ENCODE measurements at regions not wholly inside any gene's neighbourhood (a gene's known extent, or its start where the extent isn't known, plus 50 kb on each side); places are given as distances from the start of the nearest gene placed in this dataset.

- Histone ChIP-seq H3K4me1 (no peaks in the 10 kb centered on the region), H3K4me3 (no peak overlapping the region), H3K27ac (no peak overlapping the region), H3K27me3 (no peaks in the 10 kb centered on the region), H3K9me3 (no peaks in the 10 kb centered on the region), H3K36me3 (no peaks in the 10 kb centered on the region)
- ATAC-seq, result no peak
- DNase-seq, result no peak
- intact Hi-C loops (cut with DNase I), result no loop called here
- no peak for TF ChIP-seq CTCF (IDR thresholded peaks at IDR 0.05)
These were observed 89.9 kb upstream of the IGF1 start for GRCh38 chr12:102570256-102570655.

DNA sequence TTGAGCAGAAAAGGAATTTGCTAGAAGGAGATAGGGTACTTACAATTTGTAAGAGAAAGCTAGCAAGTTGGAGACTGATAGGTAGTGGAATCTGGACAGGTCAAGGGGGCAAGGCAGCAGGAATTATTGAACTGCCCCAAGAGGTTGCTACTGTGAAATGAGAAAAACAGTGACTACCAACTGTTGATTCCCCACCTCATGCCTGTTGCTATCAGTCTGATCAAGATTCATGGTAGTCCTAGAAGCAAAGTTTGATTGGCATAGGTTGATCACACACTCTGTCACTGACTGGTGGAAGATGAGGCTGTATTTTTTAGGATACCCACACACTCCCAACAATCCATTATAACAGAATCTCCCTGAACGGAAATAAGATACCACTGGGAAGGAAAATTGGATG lies 89.4 kb upstream of the IGF1 start:
- no peak overlapping the region for H3K27ac ChIP-seq
- no peaks in the 10 kb centered on the region for H3K4me1 ChIP-seq
- intact Hi-C loops (cut with DNase I), result no loop called here
- H3K27me3 ChIP-seq, result no peaks in the 10 kb centered on the region
- no peak overlapping the region for H3K4me3 ChIP-seq
- no peak for TF ChIP-seq CTCF (IDR thresholded peaks at IDR 0.05)
- ATAC-seq, result no peak
- DNase-seq, result no peak
- H3K9me3 ChIP-seq, result no peaks in the 10 kb centered on the region
- H3K36me3 ChIP-seq, result no peaks in the 10 kb centered on the region

- ATAC-seq (no peak), DNase-seq (no peak)
- no peak for TF ChIP-seq CTCF (IDR thresholded peaks at IDR 0.05)
- Histone ChIP-seq H3K27ac (no peak overlapping the region), H3K27me3 (no peaks in the 10 kb centered on the region), H3K4me3 (no peak overlapping the region), H3K9me3 (no peaks in the 10 kb centered on the region), H3K4me1 (no peaks in the 10 kb centered on the region), H3K36me3 (no peaks in the 10 kb centered on the region)
- intact Hi-C loops (cut with DNase I), result no loop called here
These were observed 87.9 kb upstream of the IGF1 start for GRCh38 chr12:102568276-102568675.

DNA sequence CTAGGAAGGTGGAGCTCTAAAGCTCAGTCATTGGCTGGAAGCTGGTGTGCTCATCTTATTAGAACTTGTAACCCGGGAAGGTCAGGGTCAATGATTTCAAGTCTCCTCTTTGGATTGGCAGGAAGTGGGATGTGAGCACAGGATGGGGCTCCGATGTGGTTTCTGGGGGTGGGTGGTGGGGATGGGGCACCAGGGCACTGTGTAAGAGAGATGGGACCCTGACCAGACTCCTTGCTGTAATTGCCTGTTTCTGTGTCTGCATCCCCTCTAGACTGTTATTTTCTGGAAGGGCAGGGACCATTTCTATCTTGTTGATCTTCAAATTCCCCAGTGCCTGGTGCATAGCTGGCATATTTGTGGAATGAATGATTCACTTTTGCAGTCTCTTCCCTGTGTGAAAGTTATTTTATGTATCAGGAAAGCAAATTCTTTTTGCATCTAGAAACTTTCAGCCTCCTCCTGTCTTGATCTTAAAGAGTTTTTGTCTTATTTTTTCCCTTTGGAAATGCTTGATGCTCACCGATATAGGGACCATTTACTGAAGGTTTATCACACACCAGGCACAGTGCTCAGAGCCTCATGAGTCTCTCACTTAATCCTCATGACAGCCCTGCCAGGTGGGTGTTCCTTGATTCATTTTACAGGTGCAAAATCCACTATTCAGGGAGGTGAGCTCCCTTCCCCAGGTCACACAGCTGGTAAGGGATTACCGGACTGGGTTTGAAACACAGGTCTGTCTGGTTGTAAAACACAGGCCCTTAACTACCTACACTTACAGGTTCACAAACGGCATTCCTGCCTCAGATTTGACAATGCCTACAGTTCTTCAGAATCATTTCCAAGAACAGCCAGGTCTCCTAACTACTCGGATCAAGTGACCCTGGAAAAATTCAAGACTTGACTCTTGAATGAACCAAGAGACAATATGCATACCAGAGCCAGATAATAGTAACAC lies 86.9 kb upstream of the IGF1 start:
- no peak overlapping the region for H3K4me3 ChIP-seq
- H3K4me1 ChIP-seq, result no peaks in the 10 kb centered on the region
- H3K27ac ChIP-seq, result no peak overlapping the region
- DNase-seq, result no peak
- TF ChIP-seq CTCF (IDR thresholded peaks at IDR 0.05), result no peak
- intact Hi-C loops (cut with DNase I), result no loop called here
- H3K36me3 ChIP-seq, result no peaks in the 10 kb centered on the region
- H3K9me3 ChIP-seq, result no peaks in the 10 kb centered on the region
- ATAC-seq, result no peak
- no peaks in the 10 kb centered on the region for H3K27me3 ChIP-seq

DNA sequence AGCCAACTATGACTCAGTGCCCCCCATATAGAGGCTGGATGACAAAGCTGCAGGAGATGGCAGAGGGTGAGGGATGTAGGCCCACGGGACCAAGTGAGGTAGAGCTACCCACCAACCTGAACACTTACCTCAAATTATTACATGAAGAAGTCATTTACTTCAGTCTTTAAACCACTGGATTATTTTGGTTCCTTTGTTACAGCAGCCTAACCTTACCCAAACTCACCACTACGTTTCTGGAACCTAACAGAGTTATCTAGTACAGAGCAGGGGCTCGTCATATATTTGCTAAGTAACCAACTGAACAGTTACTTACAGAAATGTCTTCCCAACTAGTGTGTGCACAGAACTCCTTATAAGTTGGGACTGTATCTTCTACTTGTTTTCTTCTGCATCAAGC lies 85.2 kb upstream of the IGF1 start:
- Histone ChIP-seq H3K9me3 (no peaks in the 10 kb centered on the region), H3K36me3 (no peaks in the 10 kb centered on the region), H3K27ac (no peak overlapping the region), H3K27me3 (no peaks in the 10 kb centered on the region), H3K4me3 (no peak overlapping the region), H3K4me1 (no peaks in the 10 kb centered on the region)
- ATAC-seq, result no peak
- no peak for DNase-seq
- no peak for TF ChIP-seq CTCF (IDR thresholded peaks at IDR 0.05)
- intact Hi-C loops (cut with DNase I), result no loop called here

Data from left lung (tissue), 4 donors.